ENCODE measurements at regions not wholly inside any gene's neighbourhood (a gene's known extent, or its start where the extent isn't known, plus 50 kb on each side); places are given as distances from the start of the nearest gene placed in this dataset.
"Not testable (repeated sequence)": the region's sequence is repeated elsewhere in the genome, so short reads cannot be mapped to it uniquely, and the experiment has no call there.

GRCh38 chr2:89828961-89829631 is 1137.6 kb downstream of the RPIA start:
- not testable (repeated sequence) for TF ChIP-seq CTCF (IDR thresholded peaks at IDR 0.05); POLR2AphosphoS5 (IDR thresholded peaks at IDR 0.05; ENCODE audit: insufficient read depth in 1 of 2, low read depth in 1 of 2); POLR2A (IDR thresholded peaks at IDR 0.05)

Data from vagina (tissue), 2 donors.